Ishikawa (cell line): ENCODE measurements at regions not wholly inside any gene's neighbourhood (a gene's known extent, or its start where the extent isn't known, plus 50 kb on each side); places are given as distances from the start of the nearest gene placed in this dataset.

Source experiments
- CREB1 ChIP-seq: IDR thresholded peaks from 2 replicates; pipeline ENCODE4 v1.6.1; 2012; ENCODE audit warnings: low read depth
- FOXM1 ChIP-seq: IDR thresholded peaks from 2 replicates; pipeline ENCODE4 v1.6.1; 2012; ENCODE audit warnings: low read depth, borderline replicate concordance
- NFIC ChIP-seq: IDR thresholded peaks from 2 replicates; pipeline ENCODE4 v1.6.1; 2012

DNA sequence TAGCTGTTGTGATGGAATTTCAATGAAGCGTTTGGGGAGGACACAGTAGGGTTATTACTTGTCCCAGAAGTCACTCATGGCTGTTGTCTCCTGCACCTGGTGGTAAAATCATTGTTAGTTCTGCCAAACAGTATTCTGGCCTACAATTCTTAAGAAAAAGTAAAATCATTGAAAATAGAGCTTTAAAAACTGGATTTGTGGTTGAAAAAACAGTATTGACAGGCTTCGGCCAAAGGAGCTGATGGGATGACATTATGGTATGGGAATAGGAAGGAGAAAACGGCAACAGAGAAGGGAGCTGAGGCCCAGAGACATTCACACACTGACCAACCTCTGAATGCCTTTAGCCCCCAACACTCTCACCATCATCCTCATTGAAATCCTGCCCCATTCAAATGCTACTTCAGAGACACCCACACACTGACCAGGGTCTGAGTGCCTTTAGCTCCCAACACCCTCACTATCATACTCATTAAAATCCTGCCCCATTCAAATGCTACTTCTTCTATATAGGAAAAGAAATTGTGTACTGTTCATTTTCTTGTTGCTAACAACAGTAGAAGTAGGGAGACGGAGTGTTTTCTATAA is 114.1 kb upstream of the OSR1 start:
- no peak for TF ChIP-seq FOXM1
- no peak for TF ChIP-seq NFIC
- no peak for TF ChIP-seq CREB1
